ENCODE measurements at regions not wholly inside any gene's neighbourhood (a gene's known extent, or its start where the extent isn't known, plus 50 kb on each side); places are given as distances from the start of the nearest gene placed in this dataset.
"Not testable (repeated sequence)": the region's sequence is repeated elsewhere in the genome, so short reads cannot be mapped to it uniquely, and the experiment has no call there.

- TF ChIP-seq CTCF (IDR thresholded peaks at IDR 0.05), result no peak
- no peak for TF ChIP-seq POLR2A (IDR thresholded peaks at IDR 0.05)
- ATAC-seq (no peak), DNase-seq (no peak)
- 75 to 82% (median 78%) methylated on average over 3 of the region's 3 CpGs for WGBS, 4 donors
- Histone ChIP-seq H3K4me1 (no peaks in the 10 kb centered on the region), H3K36me3 (no peaks in the 10 kb centered on the region), H3K27ac (no peak overlapping the region), H3K4me3 (no peak overlapping the region), H3K27me3 (peaks cover 0 to 4% (median 0%) of the 10 kb centered on the region in 9 donors), H3K9me3 (peaks cover 0 to 10% (median 1%) of the 10 kb centered on the region in 12 donors)
- intact Hi-C loops (cut with DNase I), result no loop called here
These were observed 96.3 kb upstream of the ZBED5 start for GRCh38 chr11:10954184-10954583.

- intact Hi-C loops (cut with DNase I), result no loop called here
- ATAC-seq, result no peak
- no peak for DNase-seq
- TF ChIP-seq CTCF (IDR thresholded peaks at IDR 0.05) (no peak), POLR2A (IDR thresholded peaks at IDR 0.05) (no peak)
- Histone ChIP-seq H3K27ac (no peak overlapping the region), H3K36me3 (no peaks in the 10 kb centered on the region), H3K4me3 (no peak overlapping the region), H3K9me3 (no peaks in the 10 kb centered on the region), H3K27me3 (peaks cover 0 to 4% (median 0%) of the 10 kb centered on the region in 9 donors), H3K4me1 (no peaks in the 10 kb centered on the region)
- 48 to 57% (median 52%) methylated on average over 1 of the region's 1 CpG for WGBS, 4 donors
These were observed 95.0 kb upstream of the ZBED5 start for GRCh38 chr11:10952872-10953271.

- DNase-seq; H3K36me3 ChIP-seq; H3K9me3 ChIP-seq; H3K4me1 ChIP-seq; H3K27ac ChIP-seq; ATAC-seq; H3K27me3 ChIP-seq; intact Hi-C loops (cut with DNase I); H3K4me3 ChIP-seq: not testable (repeated sequence)
- WGBS, 4 donors, result 75 to 81% (median 79%) methylated on average over 1 of the region's 1 CpG
These were observed 90.1 kb upstream of the ZBED5 start for GRCh38 chr11:10947935-10948334.

GRCh38 chr11:10946072-10946471, 88.2 kb upstream of the ZBED5 start:
- no peak for ATAC-seq
- Histone ChIP-seq H3K27ac (no peak overlapping the region), H3K36me3 (no peaks in the 10 kb centered on the region), H3K27me3 (no peaks in the 10 kb centered on the region), H3K4me1 (peaks cover 0 to 10% (median 0%) of the 10 kb centered on the region in 12 donors), H3K4me3 (no peak overlapping the region), H3K9me3 (no peaks in the 10 kb centered on the region)
- intact Hi-C loops (cut with DNase I), result no loop called here
- no peak for DNase-seq
- TF ChIP-seq CTCF (IDR thresholded peaks at IDR 0.05) (no peak), POLR2A (IDR thresholded peaks at IDR 0.05) (no peak)
- WGBS, 4 donors, result 64 to 89% (median 78%) methylated on average over 1 of the region's 1 CpG

GRCh38 chr11:10945196-10945595, 87.3 kb upstream of the ZBED5 start:
- TF ChIP-seq CTCF (IDR thresholded peaks at IDR 0.05) (no peak), POLR2A (IDR thresholded peaks at IDR 0.05) (no peak)
- peaks cover 0 to 12% (median 0%) of the 10 kb centered on the region in 12 donors for H3K4me1 ChIP-seq
- intact Hi-C loops (cut with DNase I), result no loop called here
- no peak overlapping the region for H3K27ac ChIP-seq
- WGBS, 4 donors, result 82 to 89% (median 86%) methylated on average over 2 of the region's 2 CpGs
- no peak for ATAC-seq
- H3K4me3 ChIP-seq, result no peak overlapping the region
- H3K27me3 ChIP-seq, result no peaks in the 10 kb centered on the region
- H3K36me3 ChIP-seq, result no peaks in the 10 kb centered on the region
- no peaks in the 10 kb centered on the region for H3K9me3 ChIP-seq
- DNase-seq, result no peak
